GM19452 (cell line): ENCODE measurements at regions not wholly inside any gene's neighbourhood (a gene's known extent, or its start where the extent isn't known, plus 50 kb on each side); places are given as distances from the start of the nearest gene placed in this dataset.
"Not testable (repeated sequence)": the region's sequence is repeated elsewhere in the genome, so short reads cannot be mapped to it uniquely, and the experiment has no call there.

ENCODE experiments used
- ATAC-seq: cut with Tn5 transposase; IDR thresholded peaks from one replicate; pipeline ENCODE4 v1.9.1; 2021; ENCODE audit not compliant: unreplicated experiment

DNA sequence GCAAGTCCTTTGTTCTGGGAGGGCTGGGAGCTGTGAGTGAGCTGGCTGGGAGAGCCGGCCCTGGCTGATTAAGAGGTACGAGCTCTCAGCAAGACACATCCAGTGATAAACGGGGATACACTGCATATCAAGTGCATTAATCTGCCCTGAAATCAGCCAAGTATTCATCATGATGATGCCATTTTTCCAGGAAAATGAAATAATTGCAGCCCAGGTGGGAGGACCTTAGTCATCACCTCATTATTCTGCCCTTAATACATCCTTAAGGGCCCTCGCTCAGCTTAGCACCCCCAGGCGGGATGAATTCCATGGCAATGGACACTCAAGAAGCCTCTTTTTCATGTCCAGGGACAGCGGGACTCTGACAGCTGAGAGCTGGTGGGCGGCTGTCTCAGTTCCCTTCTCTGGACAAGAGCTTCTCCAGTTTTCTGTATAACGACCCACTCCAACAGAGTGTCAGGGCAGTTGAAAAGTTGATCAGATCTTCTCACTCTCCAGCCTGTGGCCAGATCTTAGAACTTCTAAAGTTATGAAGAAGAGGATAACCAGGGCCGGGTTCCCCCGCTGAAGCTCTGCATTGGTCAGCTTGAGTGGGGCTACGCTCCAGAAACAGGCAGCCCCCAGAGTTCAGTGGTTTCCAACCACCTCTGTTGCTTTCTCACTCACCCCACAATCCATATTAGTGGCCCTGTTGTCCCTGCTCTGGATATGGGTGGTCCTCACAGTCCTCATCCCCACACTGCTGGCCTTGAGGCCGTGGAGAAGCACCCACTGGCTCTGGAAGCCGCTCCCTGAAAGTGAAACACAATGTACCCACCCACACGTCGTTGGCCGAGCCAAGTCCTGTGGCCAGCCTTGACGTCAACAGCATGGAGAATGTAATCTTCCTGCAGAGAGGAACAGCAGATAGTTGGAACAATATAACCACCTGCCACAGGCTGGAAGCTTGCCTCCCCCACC is 306.2 kb upstream of the DIO3 start:
- no peak for ATAC-seq

DNA sequence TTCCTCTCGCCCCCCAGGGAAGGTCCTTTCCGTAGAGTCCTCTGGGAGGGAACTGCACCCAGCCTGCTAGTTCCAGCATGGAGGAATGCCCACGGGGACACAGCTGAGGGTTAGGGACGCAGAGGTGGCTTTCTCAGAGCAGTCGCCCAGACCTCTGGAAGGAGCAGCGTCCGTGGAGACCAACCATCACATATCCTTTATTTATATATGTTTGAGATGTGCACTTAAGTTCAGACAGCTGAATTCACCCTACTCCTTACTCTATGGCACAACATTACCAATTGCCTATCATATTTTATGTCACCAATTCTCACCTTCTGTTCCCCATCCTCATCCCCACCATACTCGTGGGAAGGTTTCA is 305.6 kb upstream of the DIO3 start:
- ATAC-seq, result no peak

GRCh38 chr14:101256266-101256665 is 305.0 kb upstream of the DIO3 start:
- ATAC-seq, result no peak

DNA sequence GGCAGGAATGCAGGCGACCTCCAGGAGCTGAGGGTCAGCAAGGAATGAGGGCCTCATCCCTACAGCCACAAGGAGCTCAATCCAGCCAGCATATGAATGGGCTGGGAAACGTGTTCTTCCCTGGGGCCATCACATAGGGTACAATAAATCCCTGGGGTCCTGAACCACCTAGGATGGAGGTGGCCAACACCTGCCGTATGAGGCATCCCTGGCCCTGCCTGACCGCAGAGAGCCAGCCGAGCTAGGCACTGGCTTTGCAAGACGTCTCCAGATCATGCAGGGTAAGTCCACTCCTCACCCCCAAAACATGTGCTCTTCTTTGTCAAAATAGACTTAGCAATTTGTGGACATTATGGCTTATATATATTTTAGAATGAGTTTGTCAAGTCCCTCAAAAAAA is 303.7 kb upstream of the DIO3 start:
- ATAC-seq, result no peak

GRCh38 chr14:101259748-101260147 is 301.5 kb upstream of the DIO3 start:
- no peak for ATAC-seq

GRCh38 chr14:101266441-101266840 is 294.9 kb upstream of the DIO3 start:
- not testable (repeated sequence) for ATAC-seq

DNA sequence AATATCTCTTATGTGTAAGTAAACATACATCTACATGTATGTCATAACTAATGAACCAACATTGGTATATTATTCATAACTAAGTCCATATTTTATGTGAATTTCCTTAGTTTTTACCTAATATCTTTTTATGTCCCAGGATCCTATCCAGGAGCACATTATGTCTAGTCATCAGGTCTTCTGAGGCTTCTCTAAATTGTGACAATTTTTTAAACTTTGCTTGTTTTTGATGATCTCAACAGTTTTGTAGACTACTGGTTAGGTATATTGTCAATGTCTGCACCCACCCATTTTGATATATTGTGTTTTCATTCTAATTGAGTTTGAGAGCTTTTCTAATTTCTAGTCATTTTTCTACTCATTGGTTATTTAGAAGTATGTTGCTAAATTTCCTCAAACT is 288.2 kb upstream of the DIO3 start:
- no peak for ATAC-seq

GRCh38 chr14:101276309-101277091 is 284.8 kb upstream of the DIO3 start:
- ATAC-seq, result no peak

GRCh38 chr14:101282418-101282817 is 278.9 kb upstream of the DIO3 start:
- ATAC-seq, result no peak

DNA sequence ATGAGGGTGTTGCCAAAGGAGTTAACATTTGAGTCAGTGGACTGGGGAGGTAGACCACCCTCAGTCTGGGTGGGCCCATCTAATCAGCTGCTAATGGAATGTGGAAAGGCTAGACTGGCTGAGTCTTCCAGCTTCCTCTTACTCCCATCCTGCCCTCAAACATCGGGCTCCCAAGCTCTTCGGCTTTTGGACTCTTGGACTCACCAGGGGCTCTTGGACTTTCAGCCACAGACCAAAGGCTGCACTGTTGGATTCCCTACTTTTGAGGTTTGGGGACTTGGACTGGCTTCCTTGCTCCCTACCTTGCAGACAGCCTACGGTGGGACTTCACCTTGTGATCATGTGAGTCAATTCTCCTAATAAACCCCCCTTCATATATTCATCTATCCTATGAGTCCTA is 276.6 kb upstream of the DIO3 start:
- ATAC-seq, result no peak

DNA sequence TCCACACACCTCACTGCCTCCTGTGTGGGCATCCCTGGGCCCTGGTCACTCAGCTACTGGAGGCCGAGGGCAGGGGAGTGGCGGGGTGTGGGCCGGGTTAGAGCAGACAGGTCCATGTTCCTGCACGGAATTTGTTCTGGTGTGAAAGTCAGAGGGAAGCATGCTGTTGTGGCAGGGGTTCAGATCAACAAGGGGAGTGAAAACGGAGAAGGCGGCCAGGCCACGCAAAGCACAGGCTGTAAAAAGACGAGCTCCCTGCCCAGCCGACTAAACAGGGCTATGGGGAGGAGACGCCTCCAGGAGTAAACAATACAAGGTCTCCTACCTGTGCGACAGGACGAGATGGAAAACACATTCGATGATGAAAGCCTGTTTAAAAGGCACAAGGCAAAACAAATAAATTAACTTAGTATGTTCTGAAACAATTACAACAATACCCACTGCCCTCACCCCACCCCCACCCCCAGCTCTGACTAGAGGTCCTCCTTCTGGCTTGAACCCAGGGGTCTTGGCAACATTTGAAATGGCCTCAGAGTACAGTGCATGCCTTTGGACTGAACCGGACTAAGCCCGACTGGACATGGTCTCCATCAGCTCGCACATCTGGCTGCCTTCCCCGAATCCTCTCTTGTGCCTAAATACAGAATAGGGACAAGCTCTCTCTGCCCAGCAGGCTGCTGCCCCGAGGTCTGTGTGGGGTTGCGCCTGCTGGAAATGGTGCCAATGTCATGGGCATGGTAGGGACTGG is 274.9 kb upstream of the DIO3 start:
- ATAC-seq, result no peak

- no peak for ATAC-seq
Measured at GRCh38 chr14:101288436-101289229, 272.7 kb upstream of the DIO3 start.

GRCh38 chr14:101289230-101289690 is 272.0 kb upstream of the DIO3 start:
- no peak for ATAC-seq

- no peak for ATAC-seq
Measured at GRCh38 chr14:101289911-101290310, 271.4 kb upstream of the DIO3 start.

DNA sequence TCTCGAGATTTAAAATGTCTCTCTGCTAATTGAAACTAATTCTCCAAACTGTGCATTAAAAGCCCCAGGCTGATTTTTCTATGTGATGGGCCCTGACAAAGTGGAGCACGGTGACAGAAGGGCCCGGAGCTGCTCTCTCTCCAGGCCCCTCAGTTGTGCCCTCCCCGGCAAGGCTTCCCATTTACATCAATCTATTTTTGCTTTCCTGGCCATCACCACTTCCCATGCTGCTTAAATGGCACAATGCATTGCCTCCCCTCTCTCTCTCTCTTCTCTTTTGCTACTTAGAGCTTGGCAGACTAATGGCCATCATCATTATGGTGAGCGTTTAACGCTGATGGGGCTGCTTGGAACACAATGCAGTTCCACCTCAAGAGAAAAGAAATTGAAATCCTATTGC is 270.7 kb upstream of the DIO3 start:
- ATAC-seq, result no peak

DNA sequence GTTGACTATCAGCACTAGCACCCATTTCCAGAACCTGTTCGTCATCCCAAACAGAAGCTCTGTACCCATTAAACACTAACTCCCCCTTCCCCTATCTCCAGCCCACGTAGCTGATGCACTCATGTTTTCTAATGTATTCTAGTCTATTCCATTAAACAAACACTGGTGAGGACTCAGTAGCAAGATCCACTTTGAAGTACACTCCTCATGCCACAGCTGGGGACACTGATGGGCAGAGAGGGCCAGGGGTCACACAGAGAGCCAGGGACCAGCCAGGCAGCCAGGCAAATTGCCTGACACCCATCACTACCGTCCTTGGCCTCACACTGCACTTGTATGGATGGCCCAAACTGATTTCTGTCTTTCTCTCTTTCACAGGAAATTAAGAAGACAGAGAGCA is 269.9 kb upstream of the DIO3 start:
- ATAC-seq, result no peak

DNA sequence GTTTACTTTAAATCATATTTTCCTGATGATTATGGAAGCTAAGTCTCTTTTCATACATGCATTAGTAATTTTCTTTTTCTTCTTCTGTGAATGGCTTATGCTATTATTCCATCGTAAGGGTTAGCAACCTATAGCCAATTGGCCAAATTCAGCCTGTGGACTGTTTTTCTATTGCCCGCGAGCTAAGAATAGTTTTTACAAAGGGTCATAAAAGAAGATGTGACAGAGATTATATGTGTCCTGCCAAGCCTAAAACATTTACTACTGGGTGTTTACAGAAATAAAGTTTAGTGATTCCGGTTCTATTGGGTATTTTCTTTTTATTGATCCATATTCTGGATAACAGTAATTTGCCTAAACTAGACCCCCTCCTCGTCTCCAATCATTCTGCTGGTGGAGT is 268.8 kb upstream of the DIO3 start:
- no peak for ATAC-seq

GRCh38 chr14:101293605-101294004 is 267.7 kb upstream of the DIO3 start:
- ATAC-seq, result no peak

DNA sequence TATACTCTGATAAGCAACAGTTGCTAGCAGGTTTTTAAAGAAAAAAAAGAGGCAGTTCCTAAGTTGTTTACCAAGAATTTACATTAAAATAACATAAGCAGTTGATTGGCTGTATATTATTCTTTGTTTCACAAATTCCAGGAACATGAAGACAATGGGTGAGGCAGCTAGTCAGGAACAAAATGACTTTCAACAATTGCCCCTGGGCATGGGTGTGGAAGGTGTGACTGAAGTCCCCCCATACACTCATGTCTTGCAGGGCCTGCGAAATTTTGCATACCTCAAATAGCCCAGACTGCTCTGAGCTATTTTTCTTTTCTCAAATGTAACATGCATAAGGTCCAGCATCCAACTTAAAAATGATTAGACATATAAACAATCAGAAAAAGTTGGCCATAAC is 267.2 kb upstream of the DIO3 start:
- ATAC-seq, result no peak

GRCh38 chr14:101299781-101300180 is 261.5 kb upstream of the DIO3 start:
- not testable (repeated sequence) for ATAC-seq

- no peak for ATAC-seq
Measured at GRCh38 chr14:101301011-101301410, 260.3 kb upstream of the DIO3 start.
